ENCODE measurements at regions not wholly inside any gene's neighbourhood (a gene's known extent, or its start where the extent isn't known, plus 50 kb on each side); places are given as distances from the start of the nearest gene placed in this dataset.

DNA sequence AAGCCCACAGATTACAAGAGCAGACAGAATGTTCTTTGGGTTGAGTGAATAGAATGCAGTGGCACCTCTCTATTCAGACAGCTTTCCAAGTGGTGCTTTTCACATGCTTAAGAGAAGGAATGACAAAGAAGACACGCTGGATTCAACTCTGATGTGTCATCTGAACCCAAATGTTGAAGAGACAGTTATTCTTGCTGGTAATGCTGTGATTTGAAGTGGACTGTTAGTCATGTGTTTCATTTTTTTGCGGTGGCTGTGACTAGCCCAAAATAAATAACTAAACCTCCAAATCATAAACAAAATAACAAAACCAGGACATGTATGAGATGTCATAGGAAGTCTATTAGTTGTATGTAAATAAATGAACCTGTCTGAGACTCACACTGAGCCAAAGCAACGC, 391.8 kb upstream of the PRICKLE1 start (continued):
- TF ChIP-seq, protein P1, sequence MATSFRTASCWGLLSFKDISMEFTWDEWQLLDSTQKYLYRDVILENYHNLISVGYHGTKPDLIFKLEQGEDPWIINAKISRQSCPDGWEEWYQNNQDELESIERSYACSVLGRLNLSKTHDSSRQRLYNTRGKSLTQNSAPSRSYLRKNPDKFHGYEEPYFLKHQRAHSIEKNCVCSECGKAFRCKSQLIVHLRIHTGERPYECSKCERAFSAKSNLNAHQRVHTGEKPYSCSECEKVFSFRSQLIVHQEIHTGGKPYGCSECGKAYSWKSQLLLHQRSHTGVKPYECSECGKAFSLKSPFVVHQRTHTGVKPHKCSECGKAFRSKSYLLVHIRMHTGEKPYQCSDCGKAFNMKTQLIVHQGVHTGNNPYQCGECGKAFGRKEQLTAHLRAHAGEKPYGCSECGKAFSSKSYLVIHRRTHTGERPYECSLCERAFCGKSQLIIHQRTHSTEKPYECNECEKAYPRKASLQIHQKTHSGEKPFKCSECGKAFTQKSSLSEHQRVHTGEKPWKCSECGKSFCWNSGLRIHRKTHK (tag by site-specific recombination; IDR thresholded peaks at IDR 0.05): no peak

DNA sequence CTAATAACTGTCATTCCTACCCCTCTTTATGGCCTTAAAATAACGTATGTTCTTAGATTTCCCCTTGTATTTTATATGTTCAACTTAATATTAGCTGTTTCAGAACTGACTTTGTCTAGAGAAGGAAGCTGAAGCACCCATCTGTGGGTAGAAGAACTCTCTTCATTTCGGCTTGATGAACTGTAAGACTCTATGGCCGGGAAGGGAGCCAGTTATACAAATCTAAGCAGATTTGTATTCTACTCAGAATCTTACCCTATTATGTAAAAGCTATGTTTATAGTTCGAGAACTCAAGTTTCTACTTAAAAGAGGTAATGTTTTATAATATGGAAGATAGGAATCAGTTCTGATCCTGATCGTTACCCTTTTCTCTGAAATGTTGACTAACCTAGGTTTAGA, 390.9 kb upstream of the PRICKLE1 start:
- no peaks in the 10 kb centered on the region for H3K36me3 ChIP-seq (ENCODE audit: control insufficient read depth in 2 of 2, insufficient read depth in 1 of 2, low read length in 2 of 2)
- H3K4me1 ChIP-seq (ENCODE audit: control insufficient read depth, insufficient read depth, low read length): no peaks in the 10 kb centered on the region; the same call in 1 of the 2 replicates
- no peaks in the 10 kb centered on the region for H3K9me3 ChIP-seq (ENCODE audit: control insufficient read depth, insufficient read depth, low read depth, low read length)
- ChIA-PET CTCF (interaction anchor here (0.6 kb wide), 1 partner anchor 403 kb away, joined by 4 read pairs; no protein-coding TSS in a partner anchor), POLR2A (no interaction called here)
- TF ChIP-seq, protein P2, sequence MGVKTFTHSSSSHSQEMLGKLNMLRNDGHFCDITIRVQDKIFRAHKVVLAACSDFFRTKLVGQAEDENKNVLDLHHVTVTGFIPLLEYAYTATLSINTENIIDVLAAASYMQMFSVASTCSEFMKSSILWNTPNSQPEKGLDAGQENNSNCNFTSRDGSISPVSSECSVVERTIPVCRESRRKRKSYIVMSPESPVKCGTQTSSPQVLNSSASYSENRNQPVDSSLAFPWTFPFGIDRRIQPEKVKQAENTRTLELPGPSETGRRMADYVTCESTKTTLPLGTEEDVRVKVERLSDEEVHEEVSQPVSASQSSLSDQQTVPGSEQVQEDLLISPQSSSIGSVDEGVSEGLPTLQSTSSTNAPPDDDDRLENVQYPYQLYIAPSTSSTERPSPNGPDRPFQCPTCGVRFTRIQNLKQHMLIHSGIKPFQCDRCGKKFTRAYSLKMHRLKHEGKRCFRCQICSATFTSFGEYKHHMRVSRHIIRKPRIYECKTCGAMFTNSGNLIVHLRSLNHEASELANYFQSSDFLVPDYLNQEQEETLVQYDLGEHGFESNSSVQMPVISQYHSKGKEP (tag by site-specific recombination; IDR thresholded peaks at IDR 0.05): no peak
- no peak for TF ChIP-seq ZNF114 (tag by site-specific recombination; IDR thresholded peaks at IDR 0.05)
- TF ChIP-seq ZBTB7A (tag by site-specific recombination; IDR thresholded peaks at IDR 0.05; ENCODE audit: low read depth): no peak
- TF ChIP-seq, protein P3, sequence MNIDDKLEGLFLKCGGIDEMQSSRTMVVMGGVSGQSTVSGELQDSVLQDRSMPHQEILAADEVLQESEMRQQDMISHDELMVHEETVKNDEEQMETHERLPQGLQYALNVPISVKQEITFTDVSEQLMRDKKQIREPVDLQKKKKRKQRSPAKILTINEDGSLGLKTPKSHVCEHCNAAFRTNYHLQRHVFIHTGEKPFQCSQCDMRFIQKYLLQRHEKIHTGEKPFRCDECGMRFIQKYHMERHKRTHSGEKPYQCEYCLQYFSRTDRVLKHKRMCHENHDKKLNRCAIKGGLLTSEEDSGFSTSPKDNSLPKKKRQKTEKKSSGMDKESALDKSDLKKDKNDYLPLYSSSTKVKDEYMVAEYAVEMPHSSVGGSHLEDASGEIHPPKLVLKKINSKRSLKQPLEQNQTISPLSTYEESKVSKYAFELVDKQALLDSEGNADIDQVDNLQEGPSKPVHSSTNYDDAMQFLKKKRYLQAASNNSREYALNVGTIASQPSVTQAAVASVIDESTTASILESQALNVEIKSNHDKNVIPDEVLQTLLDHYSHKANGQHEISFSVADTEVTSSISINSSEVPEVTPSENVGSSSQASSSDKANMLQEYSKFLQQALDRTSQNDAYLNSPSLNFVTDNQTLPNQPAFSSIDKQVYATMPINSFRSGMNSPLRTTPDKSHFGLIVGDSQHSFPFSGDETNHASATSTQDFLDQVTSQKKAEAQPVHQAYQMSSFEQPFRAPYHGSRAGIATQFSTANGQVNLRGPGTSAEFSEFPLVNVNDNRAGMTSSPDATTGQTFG (tag by site-specific recombination; IDR thresholded peaks at IDR 0.05; ENCODE audit: borderline replicate concordance): no peak
- no peak for TF ChIP-seq ZSCAN23 (tag by site-specific recombination; IDR thresholded peaks at IDR 0.05)
- TF ChIP-seq ZNF248 (tag by site-specific recombination; IDR thresholded peaks at IDR 0.05): no peak
- TF ChIP-seq, protein P4, sequence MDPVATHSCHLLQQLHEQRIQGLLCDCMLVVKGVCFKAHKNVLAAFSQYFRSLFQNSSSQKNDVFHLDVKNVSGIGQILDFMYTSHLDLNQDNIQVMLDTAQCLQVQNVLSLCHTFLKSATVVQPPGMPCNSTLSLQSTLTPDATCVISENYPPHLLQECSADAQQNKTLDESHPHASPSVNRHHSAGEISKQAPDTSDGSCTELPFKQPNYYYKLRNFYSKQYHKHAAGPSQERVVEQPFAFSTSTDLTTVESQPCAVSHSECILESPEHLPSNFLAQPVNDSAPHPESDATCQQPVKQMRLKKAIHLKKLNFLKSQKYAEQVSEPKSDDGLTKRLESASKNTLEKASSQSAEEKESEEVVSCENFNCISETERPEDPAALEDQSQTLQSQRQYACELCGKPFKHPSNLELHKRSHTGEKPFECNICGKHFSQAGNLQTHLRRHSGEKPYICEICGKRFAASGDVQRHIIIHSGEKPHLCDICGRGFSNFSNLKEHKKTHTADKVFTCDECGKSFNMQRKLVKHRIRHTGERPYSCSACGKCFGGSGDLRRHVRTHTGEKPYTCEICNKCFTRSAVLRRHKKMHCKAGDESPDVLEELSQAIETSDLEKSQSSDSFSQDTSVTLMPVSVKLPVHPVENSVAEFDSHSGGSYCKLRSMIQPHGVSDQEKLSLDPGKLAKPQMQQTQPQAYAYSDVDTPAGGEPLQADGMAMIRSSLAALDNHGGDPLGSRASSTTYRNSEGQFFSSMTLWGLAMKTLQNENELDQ (tag by site-specific recombination; IDR thresholded peaks at IDR 0.05; ENCODE audit: low read depth): no peak
- TF ChIP-seq SCRT1 (tag by site-specific recombination; IDR thresholded peaks at IDR 0.05; ENCODE audit: borderline replicate concordance): no peak
- TF ChIP-seq, protein P5, sequence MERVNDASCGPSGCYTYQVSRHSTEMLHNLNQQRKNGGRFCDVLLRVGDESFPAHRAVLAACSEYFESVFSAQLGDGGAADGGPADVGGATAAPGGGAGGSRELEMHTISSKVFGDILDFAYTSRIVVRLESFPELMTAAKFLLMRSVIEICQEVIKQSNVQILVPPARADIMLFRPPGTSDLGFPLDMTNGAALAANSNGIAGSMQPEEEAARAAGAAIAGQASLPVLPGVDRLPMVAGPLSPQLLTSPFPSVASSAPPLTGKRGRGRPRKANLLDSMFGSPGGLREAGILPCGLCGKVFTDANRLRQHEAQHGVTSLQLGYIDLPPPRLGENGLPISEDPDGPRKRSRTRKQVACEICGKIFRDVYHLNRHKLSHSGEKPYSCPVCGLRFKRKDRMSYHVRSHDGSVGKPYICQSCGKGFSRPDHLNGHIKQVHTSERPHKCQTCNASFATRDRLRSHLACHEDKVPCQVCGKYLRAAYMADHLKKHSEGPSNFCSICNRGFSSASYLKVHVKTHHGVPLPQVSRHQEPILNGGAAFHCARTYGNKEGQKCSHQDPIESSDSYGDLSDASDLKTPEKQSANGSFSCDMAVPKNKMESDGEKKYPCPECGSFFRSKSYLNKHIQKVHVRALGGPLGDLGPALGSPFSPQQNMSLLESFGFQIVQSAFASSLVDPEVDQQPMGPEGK (tag by site-specific recombination; IDR thresholded peaks at IDR 0.05): no peak
- TF ChIP-seq ZNF221 (tag by site-specific recombination; IDR thresholded peaks at IDR 0.05; ENCODE audit: borderline replicate concordance): no peak
- TF ChIP-seq KLF10 (tag by site-specific recombination; IDR thresholded peaks at IDR 0.05): no peak
- no peak for TF ChIP-seq ZNF664 (tag by site-specific recombination; IDR thresholded peaks at IDR 0.05)
- TF ChIP-seq, protein P6, sequence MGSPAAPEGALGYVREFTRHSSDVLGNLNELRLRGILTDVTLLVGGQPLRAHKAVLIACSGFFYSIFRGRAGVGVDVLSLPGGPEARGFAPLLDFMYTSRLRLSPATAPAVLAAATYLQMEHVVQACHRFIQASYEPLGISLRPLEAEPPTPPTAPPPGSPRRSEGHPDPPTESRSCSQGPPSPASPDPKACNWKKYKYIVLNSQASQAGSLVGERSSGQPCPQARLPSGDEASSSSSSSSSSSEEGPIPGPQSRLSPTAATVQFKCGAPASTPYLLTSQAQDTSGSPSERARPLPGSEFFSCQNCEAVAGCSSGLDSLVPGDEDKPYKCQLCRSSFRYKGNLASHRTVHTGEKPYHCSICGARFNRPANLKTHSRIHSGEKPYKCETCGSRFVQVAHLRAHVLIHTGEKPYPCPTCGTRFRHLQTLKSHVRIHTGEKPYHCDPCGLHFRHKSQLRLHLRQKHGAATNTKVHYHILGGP (tag by site-specific recombination; IDR thresholded peaks at IDR 0.05): no peak
- no peak for TF ChIP-seq ZNF544 (tag by site-specific recombination; IDR thresholded peaks at IDR 0.05)
- no peak for TF ChIP-seq ZNF121 (tag by site-specific recombination; IDR thresholded peaks at IDR 0.05)
- TF ChIP-seq KLF1 (tag by site-specific recombination; IDR thresholded peaks at IDR 0.05): no peak
- no peak for TF ChIP-seq ZNF146 (tag by site-specific recombination; IDR thresholded peaks at IDR 0.05)
- TF ChIP-seq ZNF555 (tag by site-specific recombination; conservative IDR thresholded peaks at IDR 0.05): no peak
- no peak for TF ChIP-seq ZNF501 (tag by site-specific recombination; IDR thresholded peaks at IDR 0.05)
- no peak for TF ChIP-seq ZNF174 (tag by site-specific recombination; IDR thresholded peaks at IDR 0.05)
- H3K27ac ChIP-seq (ENCODE audit: extremely low read depth, low read depth, low read length): no peak overlapping the region
- H3K4me3 ChIP-seq (ENCODE audit: low read depth, low read length): no peak overlapping the region
